Prostate gland (tissue), 2 donors: ENCODE measurements at regions not wholly inside any gene's neighbourhood (a gene's known extent, or its start where the extent isn't known, plus 50 kb on each side); places are given as distances from the start of the nearest gene placed in this dataset.

Source experiments
- POLR2AphosphoS5 ChIP-seq: sonication (generic); formaldehyde crosslinking; IDR thresholded peaks from one replicate; pipeline ENCODE4 v1.6.1; 2017; ENCODE audit warnings: antibody characterized with exemption
- TF ChIP-seq, protein P1 (sequence below), 4 experiments: fragments of 200-600 bp in 2 of 4; fragments of 450-650 bp in 2 of 4; sonication (generic) in 2 of 4; IDR thresholded peaks; 1 replicate in 3 of 4; 2 replicates in 1 of 4; pipeline ENCODE4 v1.5.1; 2016 to 2019; ENCODE audit warnings: antibody characterized with exemption in 4 of 4, mild to moderate bottlenecking in 2 of 4, moderate library complexity in 2 of 4

GRCh38 chr2:41597680-41598079 is 450.1 kb upstream of the PKDCC start:
- TF ChIP-seq, protein P1, sequence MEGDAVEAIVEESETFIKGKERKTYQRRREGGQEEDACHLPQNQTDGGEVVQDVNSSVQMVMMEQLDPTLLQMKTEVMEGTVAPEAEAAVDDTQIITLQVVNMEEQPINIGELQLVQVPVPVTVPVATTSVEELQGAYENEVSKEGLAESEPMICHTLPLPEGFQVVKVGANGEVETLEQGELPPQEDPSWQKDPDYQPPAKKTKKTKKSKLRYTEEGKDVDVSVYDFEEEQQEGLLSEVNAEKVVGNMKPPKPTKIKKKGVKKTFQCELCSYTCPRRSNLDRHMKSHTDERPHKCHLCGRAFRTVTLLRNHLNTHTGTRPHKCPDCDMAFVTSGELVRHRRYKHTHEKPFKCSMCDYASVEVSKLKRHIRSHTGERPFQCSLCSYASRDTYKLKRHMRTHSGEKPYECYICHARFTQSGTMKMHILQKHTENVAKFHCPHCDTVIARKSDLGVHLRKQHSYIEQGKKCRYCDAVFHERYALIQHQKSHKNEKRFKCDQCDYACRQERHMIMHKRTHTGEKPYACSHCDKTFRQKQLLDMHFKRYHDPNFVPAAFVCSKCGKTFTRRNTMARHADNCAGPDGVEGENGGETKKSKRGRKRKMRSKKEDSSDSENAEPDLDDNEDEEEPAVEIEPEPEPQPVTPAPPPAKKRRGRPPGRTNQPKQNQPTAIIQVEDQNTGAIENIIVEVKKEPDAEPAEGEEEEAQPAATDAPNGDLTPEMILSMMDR (IDR thresholded peaks at IDR 0.05) = no peak
- no peak for TF ChIP-seq POLR2AphosphoS5
